Vagina (tissue), 2 donors: ENCODE measurements at regions not wholly inside any gene's neighbourhood (a gene's known extent, or its start where the extent isn't known, plus 50 kb on each side); places are given as distances from the start of the nearest gene placed in this dataset.
A peak's percentile ranks its signal among the peaks of the same experiment; 100 is the strongest.

ENCODE experiments used
- DNase-seq, 2 donors: peaks; one replicate each; pipeline ENCODE4 v3.0.0-alpha.2; 2017; ENCODE audit errors: extremely low spot score in 2 of 2
- H3K27ac ChIP-seq: fragments of 200-600 bp; sonication (generic); one replicate; pipeline ENCODE4 v1.5.1; 2019
- H3K27me3 ChIP-seq: fragments of 200-600 bp; sonication (generic); one replicate; pipeline ENCODE4 v1.5.1; 2019
- H3K36me3 ChIP-seq, 2 donors: fragments of 200-600 bp; sonication (generic); one replicate each; pipeline ENCODE4 v1.5.1; 2017 to 2019
- H3K4me1 ChIP-seq: fragments of 200-600 bp; sonication (generic); one replicate; pipeline ENCODE4 v1.5.1; 2019
- H3K4me3 ChIP-seq, 2 donors: fragments of 200-600 bp; sonication (generic); 1 replicate in 1 of 2; 2 replicates in 1 of 2; pipeline ENCODE4 v1.5.1; 2016 to 2019
- H3K9me3 ChIP-seq: fragments of 200-600 bp; sonication (generic); one replicate; pipeline ENCODE4 v1.5.1; 2019
- POLR2A ChIP-seq, 2 donors: fragments of 450-650 bp; IDR thresholded peaks; one replicate each; pipeline ENCODE4 v1.6.1; 2017; ENCODE audit warnings: antibody characterized with exemption in 2 of 2, mild to moderate bottlenecking in 2 of 2, moderate library complexity in 2 of 2
- POLR2AphosphoS5 ChIP-seq, 2 donors: sonication (generic); formaldehyde crosslinking; IDR thresholded peaks; one replicate each; pipeline ENCODE4 v1.9.0; 2017; ENCODE audit warnings: antibody characterized with exemption in 2 of 2, mild to moderate bottlenecking in 2 of 2, low read depth in 1 of 2; ENCODE audit not compliant: insufficient read depth in 1 of 2
- intact Hi-C: fragments of 100-400 bp; cut with DNase I; formaldehyde crosslinking; loops from one replicate; pipeline ENCODE4 v1.15.1; 2023
- TF ChIP-seq, protein P1 (sequence below), 3 experiments: fragments of 450-650 bp in 2 of 3; fragments of 200-600 bp in 1 of 3; sonication (generic) in 1 of 3; IDR thresholded peaks; one replicate each; pipeline ENCODE4 v1.5.1; 2017 to 2019; ENCODE audit warnings: antibody characterized with exemption in 3 of 3, mild to moderate bottlenecking in 2 of 3, moderate library complexity in 2 of 3

DNA sequence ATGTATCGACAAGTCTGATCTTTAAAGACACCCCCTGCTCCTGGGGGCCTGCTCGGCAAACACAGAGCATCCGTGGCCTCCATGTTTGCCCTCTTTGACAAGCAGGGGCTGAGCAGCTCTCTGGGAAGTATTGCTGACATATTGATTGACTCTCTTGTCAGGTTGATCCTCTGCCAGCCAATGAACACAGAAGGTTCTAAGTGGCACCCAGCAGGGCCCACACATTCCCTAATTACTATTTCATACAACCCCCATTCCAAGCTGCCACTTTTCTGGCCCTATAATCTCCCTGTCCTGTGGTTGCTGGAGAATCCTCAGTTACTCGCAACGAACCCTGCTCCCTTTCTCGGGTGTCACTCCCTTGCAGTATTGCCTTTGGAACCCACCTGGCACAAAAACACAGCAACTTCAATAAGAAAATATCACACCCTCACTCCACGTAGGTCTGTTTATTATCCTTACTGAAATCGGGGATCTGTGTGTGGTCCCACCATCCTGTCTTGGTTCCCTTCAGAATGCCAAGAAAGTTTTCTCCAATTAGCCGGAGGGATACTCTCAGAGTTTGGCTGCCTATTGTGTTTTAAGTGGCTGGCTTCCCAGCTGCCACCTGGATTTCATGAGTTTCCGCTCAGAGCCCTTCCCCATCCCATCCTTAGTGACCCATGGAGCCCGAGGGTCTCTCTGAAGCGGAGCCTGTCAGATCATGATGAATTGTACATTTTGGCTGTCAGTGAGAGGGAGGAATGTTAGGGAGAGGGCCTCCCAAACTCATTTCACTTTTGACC, 249.0 kb upstream of the WWC1 start:
- Histone ChIP-seq H3K36me3 (no peaks in the 10 kb centered on the region), H3K4me3 (no peak overlapping the region), H3K27me3 (no peaks in the 10 kb centered on the region), H3K27ac (no peak overlapping the region), H3K4me1 (peaks cover under 1% of the 10 kb centered on the region), H3K9me3 (no peaks in the 10 kb centered on the region)
- DNase-seq, result no peak
- TF ChIP-seq POLR2AphosphoS5 (IDR thresholded peaks at IDR 0.05; ENCODE audit: insufficient read depth in 1 of 2, low read depth in 1 of 2), result no peak
- TF ChIP-seq, protein P1, sequence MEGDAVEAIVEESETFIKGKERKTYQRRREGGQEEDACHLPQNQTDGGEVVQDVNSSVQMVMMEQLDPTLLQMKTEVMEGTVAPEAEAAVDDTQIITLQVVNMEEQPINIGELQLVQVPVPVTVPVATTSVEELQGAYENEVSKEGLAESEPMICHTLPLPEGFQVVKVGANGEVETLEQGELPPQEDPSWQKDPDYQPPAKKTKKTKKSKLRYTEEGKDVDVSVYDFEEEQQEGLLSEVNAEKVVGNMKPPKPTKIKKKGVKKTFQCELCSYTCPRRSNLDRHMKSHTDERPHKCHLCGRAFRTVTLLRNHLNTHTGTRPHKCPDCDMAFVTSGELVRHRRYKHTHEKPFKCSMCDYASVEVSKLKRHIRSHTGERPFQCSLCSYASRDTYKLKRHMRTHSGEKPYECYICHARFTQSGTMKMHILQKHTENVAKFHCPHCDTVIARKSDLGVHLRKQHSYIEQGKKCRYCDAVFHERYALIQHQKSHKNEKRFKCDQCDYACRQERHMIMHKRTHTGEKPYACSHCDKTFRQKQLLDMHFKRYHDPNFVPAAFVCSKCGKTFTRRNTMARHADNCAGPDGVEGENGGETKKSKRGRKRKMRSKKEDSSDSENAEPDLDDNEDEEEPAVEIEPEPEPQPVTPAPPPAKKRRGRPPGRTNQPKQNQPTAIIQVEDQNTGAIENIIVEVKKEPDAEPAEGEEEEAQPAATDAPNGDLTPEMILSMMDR (IDR thresholded peaks at IDR 0.05), result no peak
- TF ChIP-seq POLR2A (IDR thresholded peaks at IDR 0.05), result no peak
- intact Hi-C loops, result no loop called here

DNA sequence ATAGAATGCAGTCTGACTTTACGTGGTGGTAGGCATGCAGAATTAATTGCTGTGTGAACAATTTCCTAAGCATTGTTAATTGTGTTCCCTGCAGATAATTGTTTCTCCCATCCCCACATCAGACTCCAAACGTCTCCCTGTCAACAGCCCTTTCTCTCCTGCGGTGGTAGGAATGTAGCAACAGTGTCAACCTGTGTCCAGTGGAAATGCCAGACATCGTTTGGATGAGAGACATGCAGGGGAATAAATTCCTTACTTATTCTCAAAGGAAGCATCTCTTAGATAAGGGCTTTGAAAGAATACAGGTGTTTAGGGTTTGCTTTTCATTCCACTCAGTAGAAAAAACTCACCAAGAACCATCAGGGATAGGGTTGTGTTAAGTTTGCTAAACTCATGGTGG, 245.3 kb upstream of the WWC1 start:
- intact Hi-C loops, result no loop called here

DNA sequence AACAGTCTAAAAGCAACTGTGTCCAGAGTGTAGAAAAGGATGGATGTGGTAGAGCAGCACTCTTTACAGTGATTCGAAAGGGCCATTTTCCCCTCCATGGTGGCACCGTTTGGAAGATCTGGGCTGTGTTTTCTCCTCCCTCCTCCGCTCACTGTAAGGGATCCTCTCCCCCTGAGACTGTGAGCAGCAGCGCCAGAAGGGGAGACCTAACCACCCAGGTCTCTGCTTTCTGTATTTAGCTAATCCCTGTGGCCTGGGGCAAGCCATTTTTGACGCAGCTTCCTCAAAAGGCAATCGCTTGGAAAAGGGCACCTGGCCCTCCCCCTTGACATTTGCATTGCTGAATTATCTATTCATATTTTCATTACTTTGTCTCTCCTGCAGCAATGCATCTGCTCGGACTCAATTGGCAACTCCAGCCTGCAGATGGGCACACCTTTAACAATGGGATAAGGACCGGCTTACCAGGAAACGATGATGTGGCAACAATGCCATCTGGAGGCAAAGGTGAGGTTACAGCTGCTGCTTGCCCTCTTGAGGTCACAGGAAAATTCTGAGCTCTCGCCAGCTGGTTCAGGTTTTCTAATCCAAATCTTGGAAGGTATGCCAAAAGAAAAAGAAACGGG, 244.3 kb upstream of the WWC1 start:
- H3K27ac ChIP-seq, result no peak overlapping the region
- intact Hi-C loops, result no loop called here
- H3K36me3 ChIP-seq, result no peaks in the 10 kb centered on the region

More for the DNA sequence above, 245.3 kb upstream of the WWC1 start:
- TF ChIP-seq, protein P1 (IDR thresholded peaks at IDR 0.05), result no peak
- TF ChIP-seq POLR2AphosphoS5 (IDR thresholded peaks at IDR 0.05; ENCODE audit: insufficient read depth in 1 of 2, low read depth in 1 of 2) (no peak), POLR2A (IDR thresholded peaks at IDR 0.05) (no peak)
- Histone ChIP-seq H3K27ac (no peak overlapping the region), H3K4me1 (peaks cover 5% of the 10 kb centered on the region), H3K9me3 (no peaks in the 10 kb centered on the region), H3K4me3 (no peak overlapping the region), H3K27me3 (no peaks in the 10 kb centered on the region), H3K36me3 (no peaks in the 10 kb centered on the region)
- DNase-seq, result no peak

DNA sequence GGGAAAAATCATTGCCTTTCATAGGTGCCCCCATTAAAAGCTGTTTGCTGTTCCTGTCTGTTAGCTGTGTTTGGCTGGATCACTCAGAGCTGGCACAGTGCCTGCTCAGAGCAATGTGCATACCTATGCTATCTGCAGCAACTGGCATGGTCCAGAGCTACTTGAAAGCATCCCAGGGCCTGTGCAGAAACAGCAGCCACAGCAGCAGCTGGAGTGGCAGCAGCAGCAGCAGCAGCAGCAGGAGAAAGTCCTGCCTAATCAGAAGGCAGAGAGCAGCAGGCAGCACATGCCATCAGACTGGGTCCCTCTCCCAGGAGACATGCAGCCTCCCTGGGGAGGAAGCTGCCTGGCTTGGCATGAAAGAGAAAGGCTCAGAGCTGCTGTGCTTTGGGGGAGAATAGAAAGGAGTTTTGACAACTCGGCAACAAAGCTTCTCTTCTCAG, 243.8 kb upstream of the WWC1 start:
- DNase-seq, result no peak
- intact Hi-C loops, result no loop called here
- Histone ChIP-seq H3K27me3 (no peaks in the 10 kb centered on the region), H3K9me3 (no peaks in the 10 kb centered on the region), H3K27ac (no peak overlapping the region), H3K4me3 (no peak overlapping the region), H3K36me3 (no peaks in the 10 kb centered on the region), H3K4me1 (peaks cover 5% of the 10 kb centered on the region)
- TF ChIP-seq POLR2AphosphoS5 (IDR thresholded peaks at IDR 0.05; ENCODE audit: insufficient read depth in 1 of 2, low read depth in 1 of 2), result no peak
- no peak for TF ChIP-seq POLR2A (IDR thresholded peaks at IDR 0.05)
- TF ChIP-seq, protein P1 (IDR thresholded peaks at IDR 0.05), result no peak

More for the DNA sequence above, 244.3 kb upstream of the WWC1 start:
- no peaks in the 10 kb centered on the region for H3K27me3 ChIP-seq
- TF ChIP-seq POLR2A (IDR thresholded peaks at IDR 0.05) (no peak), POLR2AphosphoS5 (IDR thresholded peaks at IDR 0.05; ENCODE audit: insufficient read depth in 1 of 2, low read depth in 1 of 2) (no peak)
- TF ChIP-seq, protein P1 (IDR thresholded peaks at IDR 0.05), result peak in 1 of 3 experiments; percentile 45
- DNase-seq, result no peak
- no peaks in the 10 kb centered on the region for H3K9me3 ChIP-seq
- H3K4me1 ChIP-seq, result peaks cover 5% of the 10 kb centered on the region
- H3K4me3 ChIP-seq, result no peak overlapping the region

DNA sequence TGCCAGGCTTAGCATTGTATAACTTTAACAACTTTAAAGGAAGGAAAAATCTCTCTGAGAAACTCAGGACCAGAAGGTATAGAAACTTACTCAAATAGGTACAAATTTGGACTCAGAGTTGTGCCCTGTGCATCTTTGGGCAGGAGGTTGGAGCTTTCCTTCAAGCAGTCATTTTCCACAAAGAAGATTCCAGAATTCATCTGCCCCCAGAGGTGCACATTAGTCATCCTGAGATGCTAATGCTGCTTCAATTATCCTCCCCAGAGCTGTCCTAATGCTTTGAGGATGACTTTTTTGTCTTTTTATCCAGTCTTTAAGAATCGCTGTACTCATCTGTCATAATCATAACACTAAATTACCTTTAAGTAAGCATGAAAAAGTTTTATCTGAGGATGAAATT, 243.0 kb upstream of the WWC1 start:
- Histone ChIP-seq H3K9me3 (no peaks in the 10 kb centered on the region), H3K4me3 (no peak overlapping the region), H3K27me3 (no peaks in the 10 kb centered on the region), H3K36me3 (no peaks in the 10 kb centered on the region), H3K27ac (no peak overlapping the region), H3K4me1 (peaks cover 5% of the 10 kb centered on the region)
- DNase-seq, result no peak
- intact Hi-C loops, result no loop called here
- TF ChIP-seq POLR2A (IDR thresholded peaks at IDR 0.05), result no peak
- TF ChIP-seq POLR2AphosphoS5 (IDR thresholded peaks at IDR 0.05; ENCODE audit: insufficient read depth in 1 of 2, low read depth in 1 of 2), result no peak
- TF ChIP-seq, protein P1 (IDR thresholded peaks at IDR 0.05), result no peak
